ENCODE measurements at regions not wholly inside any gene's neighbourhood (a gene's known extent, or its start where the extent isn't known, plus 50 kb on each side); places are given as distances from the start of the nearest gene placed in this dataset.

GRCh38 chr11:116438651-116439360 lies 334.0 kb downstream of the BUD13 start:
- Mint-ChIP-seq H3K27me3 (peaks cover 5% of the 10 kb centered on the region), H3K4me3 (no peak overlapping the region), H3K4me1 (no peaks in the 10 kb centered on the region), H3K36me3 (no peaks in the 10 kb centered on the region), H3K27ac (no peak overlapping the region), H3K9me3 (peaks cover 7% of the 10 kb centered on the region)

- Mint-ChIP-seq H3K9me3 (no peaks in the 10 kb centered on the region), H3K4me1 (no peaks in the 10 kb centered on the region), H3K36me3 (no peaks in the 10 kb centered on the region), H3K27me3 (peaks cover 2% of the 10 kb centered on the region), H3K4me3 (no peak overlapping the region), H3K27ac (no peak overlapping the region)
Observed at GRCh38 chr11:116434986-116435385, 337.8 kb downstream of the BUD13 start.

GRCh38 chr11:116432301-116432700 lies 340.5 kb downstream of the BUD13 start:
- no peaks in the 10 kb centered on the region for H3K4me1 Mint-ChIP-seq
- peaks cover 6% of the 10 kb centered on the region for H3K27me3 Mint-ChIP-seq
- H3K27ac Mint-ChIP-seq, result no peak overlapping the region
- no peaks in the 10 kb centered on the region for H3K36me3 Mint-ChIP-seq
- no peak overlapping the region for H3K4me3 Mint-ChIP-seq
- no peaks in the 10 kb centered on the region for H3K9me3 Mint-ChIP-seq

GRCh38 chr11:116431842-116432241 lies 340.9 kb downstream of the BUD13 start:
- Mint-ChIP-seq H3K27me3 (peaks cover 6% of the 10 kb centered on the region), H3K27ac (no peak overlapping the region), H3K4me1 (no peaks in the 10 kb centered on the region), H3K9me3 (no peaks in the 10 kb centered on the region), H3K36me3 (no peaks in the 10 kb centered on the region), H3K4me3 (no peak overlapping the region)

- Mint-ChIP-seq H3K4me3 (no peak overlapping the region), H3K4me1 (no peaks in the 10 kb centered on the region), H3K9me3 (no peaks in the 10 kb centered on the region), H3K36me3 (no peaks in the 10 kb centered on the region), H3K27ac (no peak overlapping the region), H3K27me3 (peaks cover 6% of the 10 kb centered on the region)
Observed at GRCh38 chr11:116428638-116428975, 344.2 kb downstream of the BUD13 start.

- Mint-ChIP-seq H3K4me3 (no peak overlapping the region), H3K4me1 (no peaks in the 10 kb centered on the region), H3K27ac (no peak overlapping the region), H3K27me3 (peaks cover 6% of the 10 kb centered on the region), H3K9me3 (no peaks in the 10 kb centered on the region), H3K36me3 (no peaks in the 10 kb centered on the region)
Observed at GRCh38 chr11:116427903-116428637, 344.7 kb downstream of the BUD13 start.

GRCh38 chr11:116427337-116427902 lies 345.4 kb downstream of the BUD13 start:
- no peaks in the 10 kb centered on the region for H3K9me3 Mint-ChIP-seq
- no peak overlapping the region for H3K27ac Mint-ChIP-seq
- H3K4me3 Mint-ChIP-seq, result no peak overlapping the region
- no peaks in the 10 kb centered on the region for H3K4me1 Mint-ChIP-seq
- H3K36me3 Mint-ChIP-seq, result no peaks in the 10 kb centered on the region
- peaks cover 6% of the 10 kb centered on the region for H3K27me3 Mint-ChIP-seq

GRCh38 chr11:116426761-116427160 lies 346.0 kb downstream of the BUD13 start:
- no peaks in the 10 kb centered on the region for H3K4me1 Mint-ChIP-seq
- H3K27me3 Mint-ChIP-seq, result peaks cover 6% of the 10 kb centered on the region
- H3K9me3 Mint-ChIP-seq, result no peaks in the 10 kb centered on the region
- no peak overlapping the region for H3K27ac Mint-ChIP-seq
- H3K4me3 Mint-ChIP-seq, result no peak overlapping the region
- no peaks in the 10 kb centered on the region for H3K36me3 Mint-ChIP-seq

GRCh38 chr11:116424615-116425261 lies 348.0 kb downstream of the BUD13 start:
- Mint-ChIP-seq H3K4me1 (no peaks in the 10 kb centered on the region), H3K27me3 (peaks cover 8% of the 10 kb centered on the region), H3K27ac (no peak overlapping the region), H3K9me3 (no peaks in the 10 kb centered on the region), H3K4me3 (no peak overlapping the region), H3K36me3 (no peaks in the 10 kb centered on the region)

GRCh38 chr11:116422956-116423600 lies 349.7 kb downstream of the BUD13 start:
- Mint-ChIP-seq H3K4me1 (no peaks in the 10 kb centered on the region), H3K36me3 (no peaks in the 10 kb centered on the region), H3K4me3 (no peak overlapping the region), H3K9me3 (no peaks in the 10 kb centered on the region), H3K27me3 (peaks cover 8% of the 10 kb centered on the region), H3K27ac (no peak overlapping the region)

- no peaks in the 10 kb centered on the region for H3K9me3 Mint-ChIP-seq
- no peak overlapping the region for H3K4me3 Mint-ChIP-seq
- no peaks in the 10 kb centered on the region for H3K4me1 Mint-ChIP-seq
- no peak overlapping the region for H3K27ac Mint-ChIP-seq
- H3K27me3 Mint-ChIP-seq, result peaks cover 5% of the 10 kb centered on the region
- no peaks in the 10 kb centered on the region for H3K36me3 Mint-ChIP-seq
Observed at GRCh38 chr11:116422556-116422955, 350.2 kb downstream of the BUD13 start.

GRCh38 chr11:116421529-116422185 lies 351.1 kb downstream of the BUD13 start:
- Mint-ChIP-seq H3K4me3 (no peak overlapping the region), H3K27me3 (peaks cover 4% of the 10 kb centered on the region), H3K9me3 (no peaks in the 10 kb centered on the region), H3K36me3 (no peaks in the 10 kb centered on the region), H3K27ac (no peak overlapping the region), H3K4me1 (no peaks in the 10 kb centered on the region)

- no peak overlapping the region for H3K27ac Mint-ChIP-seq
- H3K36me3 Mint-ChIP-seq, result no peaks in the 10 kb centered on the region
- peaks cover 2% of the 10 kb centered on the region for H3K27me3 Mint-ChIP-seq
- H3K4me3 Mint-ChIP-seq, result no peak overlapping the region
- H3K4me1 Mint-ChIP-seq, result no peaks in the 10 kb centered on the region
- H3K9me3 Mint-ChIP-seq, result no peaks in the 10 kb centered on the region
Observed at GRCh38 chr11:116420770-116421528, 351.8 kb downstream of the BUD13 start.

- Mint-ChIP-seq H3K36me3 (no peaks in the 10 kb centered on the region), H3K9me3 (no peaks in the 10 kb centered on the region), H3K27ac (no peak overlapping the region), H3K27me3 (peaks cover 2% of the 10 kb centered on the region), H3K4me3 (no peak overlapping the region), H3K4me1 (no peaks in the 10 kb centered on the region)
Observed at GRCh38 chr11:116420030-116420429, 352.8 kb downstream of the BUD13 start.

All from activated naive CD4-positive, alpha-beta T cell treated with anti-CD3 and anti-CD28 coated beads, Interleukin-2, amount 50 U/mL, for 24 hours (primary cell).